Mesenteric fat pad (tissue), 1 donor: ENCODE measurements at regions not wholly inside any gene's neighbourhood (a gene's known extent, or its start where the extent isn't known, plus 50 kb on each side); places are given as distances from the start of the nearest gene placed in this dataset.
"Not testable (repeated sequence)": the region's sequence is repeated elsewhere in the genome, so short reads cannot be mapped to it uniquely, and the experiment has no call there.

Experiments used
- DNase-seq: peaks from one replicate; pipeline ENCODE4 v3.0.0-alpha.2; 2020; ENCODE audit warnings: low spot score
- donor health status: DM: yes; HTN: yes; CAD: no.

- no peak for DNase-seq
These were observed 1260.1 kb upstream of the ACO1 start for GRCh38 chr9:31124389-31124788.

GRCh38 chr9:31135567-31135966 lies 1248.9 kb upstream of the ACO1 start:
- no peak for DNase-seq

- DNase-seq: no peak
These were observed 1247.9 kb upstream of the ACO1 start for GRCh38 chr9:31136524-31136923.

- no peak for DNase-seq
These were observed 1247.0 kb upstream of the ACO1 start for GRCh38 chr9:31137176-31138160.

- no peak for DNase-seq
These were observed 1244.1 kb upstream of the ACO1 start for GRCh38 chr9:31140316-31140715.

GRCh38 chr9:31142456-31142855 lies 1242.0 kb upstream of the ACO1 start:
- no peak for DNase-seq

- DNase-seq: no peak
These were observed 1239.8 kb upstream of the ACO1 start for GRCh38 chr9:31144614-31145013.

GRCh38 chr9:31146485-31147166 lies 1237.8 kb upstream of the ACO1 start:
- no peak for DNase-seq

- DNase-seq: no peak
These were observed 1231.1 kb upstream of the ACO1 start for GRCh38 chr9:31153250-31153840.

GRCh38 chr9:31166516-31166915 lies 1217.9 kb upstream of the ACO1 start:
- DNase-seq: no peak

- no peak for DNase-seq
These were observed 1216.3 kb upstream of the ACO1 start for GRCh38 chr9:31168161-31168560.

- DNase-seq: no peak
These were observed 1209.8 kb upstream of the ACO1 start for GRCh38 chr9:31174681-31175080.

GRCh38 chr9:31183866-31184265 lies 1200.6 kb upstream of the ACO1 start:
- no peak for DNase-seq

GRCh38 chr9:31185831-31186230 lies 1198.6 kb upstream of the ACO1 start:
- DNase-seq: no peak

- DNase-seq: no peak
These were observed 1195.9 kb upstream of the ACO1 start for GRCh38 chr9:31188496-31188895.

- peak; percentile 85 for DNase-seq
These were observed 1173.4 kb upstream of the ACO1 start for GRCh38 chr9:31210978-31211570.

GRCh38 chr9:31229976-31230375 lies 1154.5 kb upstream of the ACO1 start:
- DNase-seq: not testable (repeated sequence)

GRCh38 chr9:31232485-31232884 lies 1152.0 kb upstream of the ACO1 start:
- no peak for DNase-seq

- no peak for DNase-seq
These were observed 1148.1 kb upstream of the ACO1 start for GRCh38 chr9:31236344-31236743.

- DNase-seq: no peak
These were observed 1141.1 kb upstream of the ACO1 start for GRCh38 chr9:31243386-31243785.

- no peak for DNase-seq
These were observed 1136.3 kb upstream of the ACO1 start for GRCh38 chr9:31248156-31248555.

GRCh38 chr9:31251386-31251785 lies 1133.1 kb upstream of the ACO1 start:
- DNase-seq: no peak
